Right kidney (tissue), 1 donor: ENCODE measurements at regions not wholly inside any gene's neighbourhood (a gene's known extent, or its start where the extent isn't known, plus 50 kb on each side); places are given as distances from the start of the nearest gene placed in this dataset.
A peak's percentile ranks its signal among the peaks of the same experiment; 100 is the strongest.

Experiments
- DNase-seq: peaks from one replicate; pipeline ENCODE4 v3.0.0-alpha.2; 2016

DNA sequence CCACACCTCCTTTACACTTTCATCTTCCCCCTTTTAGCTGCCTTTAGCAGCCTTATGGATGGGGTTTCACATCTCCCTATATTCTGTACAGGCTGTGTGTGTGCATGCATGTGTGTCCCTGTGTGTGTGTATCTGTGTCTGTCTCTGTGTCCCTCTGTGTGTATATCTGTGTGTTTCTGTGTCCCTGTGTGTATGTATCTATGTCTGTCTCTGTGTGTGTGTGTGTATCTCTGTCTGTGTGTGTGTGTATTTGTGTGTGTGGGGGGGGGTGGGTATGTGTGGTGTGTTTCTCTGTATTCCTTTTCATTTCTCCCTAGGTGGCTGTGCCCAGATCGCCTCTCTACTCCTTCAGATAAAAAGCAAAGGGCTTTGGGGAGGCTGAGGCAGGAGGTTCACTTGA is 52.2 kb upstream of the CD83 start:
- no peak for DNase-seq

DNA sequence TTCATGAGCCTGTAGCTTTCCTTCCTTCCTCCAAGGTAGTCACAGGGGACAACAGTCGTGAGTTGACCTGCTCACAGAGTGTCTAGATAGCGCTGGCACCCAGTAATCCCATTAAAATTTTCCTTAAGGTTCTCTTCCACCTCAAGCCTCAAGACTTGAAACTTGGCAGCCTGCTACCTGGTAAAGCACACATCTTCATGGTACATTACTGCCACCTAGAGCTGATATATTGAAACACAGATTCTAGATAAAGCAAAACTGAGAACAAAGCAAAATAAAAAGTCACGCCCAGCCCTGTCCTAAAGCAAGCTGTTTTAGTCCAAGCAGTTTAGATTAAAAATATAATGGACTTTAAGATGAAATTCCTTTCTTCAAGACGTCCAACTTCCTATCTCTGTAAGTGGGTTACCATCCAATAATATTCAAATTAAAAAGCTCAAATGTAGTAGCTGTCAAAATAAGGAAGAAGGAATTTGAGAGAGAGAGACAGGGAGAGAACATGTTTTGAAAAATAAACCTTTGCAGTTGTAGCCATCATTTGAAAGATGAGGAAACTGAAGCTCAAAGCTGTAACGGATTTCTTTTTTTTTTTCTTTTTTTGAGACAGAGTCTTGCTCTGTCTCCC is 50.7 kb upstream of the CD83 start:
- peak; percentile 45 for DNase-seq

- DNase-seq = no peak
Measured at GRCh38 chr6:14067656-14068055, 49.9 kb upstream of the CD83 start.
